Choroid plexus epithelial cell (primary cell): ENCODE measurements at regions not wholly inside any gene's neighbourhood (a gene's known extent, or its start where the extent isn't known, plus 50 kb on each side); places are given as distances from the start of the nearest gene placed in this dataset.

Experiments used
- DNase-seq: peaks from one replicate; pipeline ENCODE4 v3.0.0-alpha.2; 2010; ENCODE audit warnings: low read depth
- H3K4me3 ChIP-seq: 2 replicates; pipeline ENCODE4 v1.5.1; 2011; ENCODE audit warnings: low read depth, mild to moderate bottlenecking, control low read depth, low read length, moderate library complexity
- TF ChIP-seq, protein P1 (sequence below): conservative IDR thresholded peaks from 2 replicates; pipeline ENCODE4 v1.5.1; 2011; ENCODE audit warnings: low read depth, mild to moderate bottlenecking, control low read depth, inconsistent platforms, low read length, moderate library complexity

DNA sequence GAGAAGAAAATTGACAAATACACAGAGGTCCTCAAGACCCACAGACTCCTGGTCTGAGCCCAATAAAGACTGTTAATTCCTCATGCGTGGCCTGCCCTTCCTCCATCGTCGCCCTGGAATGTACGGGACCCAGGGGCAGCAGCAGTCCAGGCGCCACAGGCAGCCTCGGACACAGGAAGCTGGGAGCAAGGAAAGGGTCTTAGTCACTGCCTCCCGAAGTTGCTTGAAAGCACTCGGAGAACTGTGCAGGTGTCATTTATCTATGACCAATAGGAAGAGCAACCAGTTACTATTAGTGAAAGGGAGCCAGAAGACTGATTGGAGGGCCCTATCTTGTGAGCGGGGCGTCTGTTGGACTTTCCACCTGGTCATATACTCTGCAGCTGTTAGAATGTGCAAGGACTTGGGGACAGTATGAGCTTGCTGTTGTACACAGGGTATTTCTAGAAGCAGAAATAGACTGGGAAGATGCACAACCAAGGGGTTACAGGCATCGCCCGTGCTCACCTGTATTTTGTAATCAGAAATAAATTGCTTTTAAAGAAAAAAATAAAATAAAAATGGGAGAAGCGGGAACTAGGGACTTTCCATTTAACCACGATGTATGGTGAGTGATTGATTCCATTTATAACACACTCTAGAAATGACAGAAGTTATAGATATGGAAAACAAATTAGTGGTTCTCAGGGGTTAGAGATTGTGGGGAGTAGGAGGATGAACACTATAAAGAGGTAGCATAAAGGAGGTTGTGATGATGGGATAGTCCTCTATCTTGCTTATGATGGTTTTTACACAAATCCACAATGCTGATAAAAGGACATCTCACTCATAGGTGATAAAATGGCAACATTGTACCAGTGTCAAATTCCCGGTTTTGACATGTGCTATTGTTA lies 244.7 kb downstream of the MRPL39 start:
- DNase-seq = no peak
- H3K4me3 ChIP-seq = no peak overlapping the region

DNA sequence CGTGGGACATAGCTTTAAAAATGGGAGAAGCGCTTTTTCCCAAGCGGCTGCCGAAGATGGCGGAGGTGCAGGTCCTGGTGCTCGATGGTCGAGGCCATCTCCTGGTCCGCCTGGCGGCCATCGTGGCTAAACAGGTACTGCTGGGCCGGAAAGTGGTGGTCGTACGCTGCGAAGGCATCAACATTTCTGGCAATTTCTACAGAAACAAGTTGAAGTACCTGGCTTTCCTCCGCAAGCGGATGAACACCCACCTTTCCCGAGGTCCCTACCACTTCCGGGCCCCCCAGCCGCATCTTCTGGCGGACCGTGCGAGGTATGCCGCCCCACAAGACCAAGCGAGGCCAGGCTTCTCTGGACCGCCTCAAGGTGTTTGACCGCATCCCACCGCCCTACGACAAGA lies 245.5 kb downstream of the MRPL39 start:
- TF ChIP-seq, protein P1, sequence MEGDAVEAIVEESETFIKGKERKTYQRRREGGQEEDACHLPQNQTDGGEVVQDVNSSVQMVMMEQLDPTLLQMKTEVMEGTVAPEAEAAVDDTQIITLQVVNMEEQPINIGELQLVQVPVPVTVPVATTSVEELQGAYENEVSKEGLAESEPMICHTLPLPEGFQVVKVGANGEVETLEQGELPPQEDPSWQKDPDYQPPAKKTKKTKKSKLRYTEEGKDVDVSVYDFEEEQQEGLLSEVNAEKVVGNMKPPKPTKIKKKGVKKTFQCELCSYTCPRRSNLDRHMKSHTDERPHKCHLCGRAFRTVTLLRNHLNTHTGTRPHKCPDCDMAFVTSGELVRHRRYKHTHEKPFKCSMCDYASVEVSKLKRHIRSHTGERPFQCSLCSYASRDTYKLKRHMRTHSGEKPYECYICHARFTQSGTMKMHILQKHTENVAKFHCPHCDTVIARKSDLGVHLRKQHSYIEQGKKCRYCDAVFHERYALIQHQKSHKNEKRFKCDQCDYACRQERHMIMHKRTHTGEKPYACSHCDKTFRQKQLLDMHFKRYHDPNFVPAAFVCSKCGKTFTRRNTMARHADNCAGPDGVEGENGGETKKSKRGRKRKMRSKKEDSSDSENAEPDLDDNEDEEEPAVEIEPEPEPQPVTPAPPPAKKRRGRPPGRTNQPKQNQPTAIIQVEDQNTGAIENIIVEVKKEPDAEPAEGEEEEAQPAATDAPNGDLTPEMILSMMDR = no peak
- DNase-seq = no peak
- H3K4me3 ChIP-seq = no peak overlapping the region

More for the DNA sequence above, 244.7 kb downstream of the MRPL39 start:
- TF ChIP-seq, protein P1 = no peak

DNA sequence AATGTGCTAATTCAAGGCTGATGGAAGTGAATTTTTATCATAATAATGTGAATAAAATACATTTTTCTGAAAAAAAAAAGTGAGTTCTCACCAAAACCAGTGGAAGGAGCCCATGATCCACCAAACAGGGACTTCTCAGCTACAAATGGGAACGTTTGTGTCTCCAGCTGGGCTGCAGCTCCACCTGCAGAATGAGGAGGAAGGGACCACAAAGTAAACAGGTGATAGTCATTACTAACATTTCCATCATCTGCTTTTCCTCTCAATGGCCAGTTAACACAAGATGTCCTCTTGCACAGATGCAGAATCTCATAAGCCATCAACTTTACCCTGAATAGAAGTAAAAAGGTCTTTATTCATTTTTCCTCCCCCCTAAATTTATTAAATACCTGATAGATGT lies 246.2 kb downstream of the MRPL39 start:
- TF ChIP-seq, protein P1 = no peak
- DNase-seq = no peak
- H3K4me3 ChIP-seq = no peak overlapping the region

DNA sequence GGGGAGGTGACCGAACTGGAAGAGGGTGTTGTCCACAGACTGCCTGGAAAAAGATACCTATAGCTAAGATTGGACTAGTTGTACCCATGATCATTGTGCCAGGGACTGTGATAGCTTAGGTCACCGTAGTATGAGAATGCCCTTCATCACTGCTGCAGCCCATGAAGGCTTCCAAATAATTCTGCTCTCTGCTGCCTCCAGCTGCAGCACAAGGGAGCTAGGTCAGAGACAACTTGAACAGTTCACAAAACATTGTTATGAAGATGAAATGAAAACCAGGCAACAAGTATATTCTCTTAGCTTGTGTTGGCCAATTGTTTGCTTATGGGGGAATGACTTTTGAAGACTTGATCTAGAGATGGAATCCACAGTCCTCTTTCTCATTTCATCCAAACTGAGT lies 246.7 kb downstream of the MRPL39 start:
- peak; percentile 33 for DNase-seq
- H3K4me3 ChIP-seq = no peak overlapping the region
- TF ChIP-seq, protein P1 = peak; percentile 66

DNA sequence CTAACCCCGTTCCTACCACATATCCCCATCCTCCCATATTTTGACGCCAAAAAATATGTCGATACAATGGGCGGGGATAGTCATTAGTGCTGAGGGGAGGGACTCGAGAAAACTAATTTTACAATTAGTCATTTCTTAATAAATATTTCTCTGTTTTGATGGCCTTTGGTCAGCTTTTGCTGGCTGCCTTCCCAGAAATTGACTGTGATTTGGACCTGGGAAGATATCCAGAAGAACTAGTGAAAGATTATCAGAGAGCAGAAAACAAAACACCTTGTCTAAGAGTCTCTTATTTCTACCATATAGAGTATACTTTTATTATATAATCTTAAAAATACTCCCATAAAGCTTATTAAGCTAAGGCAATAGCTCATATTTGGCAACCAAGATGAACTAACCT lies 247.6 kb downstream of the MRPL39 start:
- no peak overlapping the region for H3K4me3 ChIP-seq
- no peak for DNase-seq
- TF ChIP-seq, protein P1 = no peak

DNA sequence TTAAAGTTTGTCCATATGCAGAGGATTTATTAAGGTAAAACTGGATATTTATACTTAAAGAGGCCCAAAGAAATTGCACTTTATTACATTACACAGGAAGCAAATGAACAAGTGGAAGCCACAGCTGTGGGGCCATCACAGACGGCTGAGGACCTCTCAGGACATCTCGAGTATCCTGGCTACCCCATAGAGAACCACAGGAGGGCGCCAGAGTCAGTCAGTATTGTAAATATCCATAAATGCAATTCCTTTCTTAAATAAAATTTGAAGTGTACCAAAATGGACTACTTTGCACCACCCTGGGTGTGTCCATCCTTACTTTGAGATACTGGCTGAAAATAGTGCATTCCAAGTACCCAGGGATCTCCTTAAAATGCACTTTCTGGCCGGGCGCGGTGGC lies 257.2 kb downstream of the MRPL39 start:
- TF ChIP-seq, protein P1 = peak; percentile 89
- peak; percentile 76 for DNase-seq
- H3K4me3 ChIP-seq = no peak overlapping the region
